GM12878 (cell line): ENCODE measurements at regions not wholly inside any gene's neighbourhood (a gene's known extent, or its start where the extent isn't known, plus 50 kb on each side); places are given as distances from the start of the nearest gene placed in this dataset.
"Not testable (repeated sequence)": the region's sequence is repeated elsewhere in the genome, so short reads cannot be mapped to it uniquely, and the experiment has no call there.

Experiments used
- ATAC-seq: fragments of 200-7000 bp; cut with Tn5 transposase; 3 replicates; pipeline ENCODE4 v1.9.1; 2020; ENCODE audit warnings: mild to moderate bottlenecking, moderate library complexity
- BruUV-seq: library from RNA; stranded (reverse); fragments of 400-500 nt; replicated peaks from 2 replicates; lab custom pipeline; 2021; lab: Mats Ljungman, UMichigan
- CTCF ChIA-PET: fragments of 300-600 bp; sonication (Branson Sonifier 250); formaldehyde crosslinking; extraction: SDS; loops from one replicate; lab custom pipeline; 2021; ENCODE audit warnings: inconsistent platforms; lab: Yijun Ruan, JAX
- POLR2A ChIA-PET: fragments of 350-600 bp; formaldehyde crosslinking; extraction: SDS; loops from one replicate; lab custom pipeline; 2021; ENCODE audit warnings: inconsistent platforms; lab: Charles Lee
- RAD21 ChIA-PET: fragments of 300-600 bp; sonication (Branson Sonifier 250); formaldehyde crosslinking; loops from one replicate; lab custom pipeline; 2023; ENCODE audit warnings: antibody characterized with exemption; ENCODE audit not compliant: unreplicated experiment; lab: Charles Lee
- SMC1A ChIA-PET: fragments of 300-600 bp; sonication (Branson Sonifier 250); formaldehyde crosslinking; loops from one replicate; lab custom pipeline; 2023; ENCODE audit not compliant: unreplicated experiment, uncharacterized antibody; lab: Charles Lee
- DNase-seq: peaks from one replicate; pipeline ENCODE4 v3.0.0-alpha.2; 2011; ENCODE audit warnings: low read depth, low spot score
- FAIRE-seq: peaks from 3 replicates; lab custom pipeline; 2011; peaks lifted over from hg19 to GRCh38; lab: Jason Lieb, UNC
- H2AFZ ChIP-seq: 2 replicates; pipeline ENCODE4 v1.6.0; 2011; ENCODE audit warnings: low read depth, low read length, control low read depth; ENCODE audit not compliant: control insufficient read depth
- H3K27ac ChIP-seq: 2 replicates; pipeline ENCODE4 v1.5.1; 2011; ENCODE audit warnings: control low read depth; ENCODE audit not compliant: control insufficient read depth, insufficient read depth
- H3K27me3 ChIP-seq, 2 experiments: replicated peaks in 1 of 2; 2 replicates each; pipeline versions ENCODE4 v1.6.0 to v1.6.1; 2011; ENCODE audit warnings: low read length in 1 of 2; ENCODE audit not compliant: control insufficient read depth in 2 of 2, insufficient read depth in 2 of 2
- H3K36me3 ChIP-seq, 2 experiments: 2 replicates each; pipeline ENCODE4 v1.5.1; 2011; ENCODE audit warnings: low read length in 1 of 2; ENCODE audit not compliant: control insufficient read depth in 2 of 2, insufficient read depth in 2 of 2
- H3K4me1 ChIP-seq: 2 replicates; pipeline ENCODE4 v1.6.1; 2011; ENCODE audit warnings: mild to moderate bottlenecking, low read length, moderate library complexity, mixed read lengths; ENCODE audit not compliant: control insufficient read depth, insufficient read depth
- H3K4me2 ChIP-seq: 2 replicates; pipeline ENCODE4 v1.6.0; 2011; ENCODE audit warnings: control low read depth; ENCODE audit not compliant: control insufficient read depth, insufficient read depth
- H3K4me3 ChIP-seq: fragments of 200-600 bp; sonication (generic); 2 replicates; pipeline ENCODE4 v1.5.1; 2016
- H3K79me2 ChIP-seq: 2 replicates; pipeline ENCODE4 v1.6.0; 2011; ENCODE audit warnings: low read length; ENCODE audit not compliant: control insufficient read depth, insufficient read depth
- H3K9ac ChIP-seq: 2 replicates; pipeline ENCODE4 v1.8.0; 2011; ENCODE audit warnings: low read length, control low read depth, mixed read lengths; ENCODE audit not compliant: control insufficient read depth, insufficient read depth
- H3K9me3 ChIP-seq: replicated peaks from 3 replicates; pipeline ENCODE4 v1.5.1; 2011; ENCODE audit warnings: mild to moderate bottlenecking, low read length; ENCODE audit not compliant: control insufficient read depth, insufficient read depth
- H4K20me1 ChIP-seq: 2 replicates; pipeline ENCODE4 v1.6.0; 2011; ENCODE audit not compliant: control insufficient read depth, insufficient read depth
- BMI1 ChIP-seq: fragments of 450-650 bp; IDR thresholded peaks from 2 replicates; pipeline ENCODE4 v1.6.1; 2016; ENCODE audit warnings: mild to moderate bottlenecking, moderate library complexity, borderline replicate concordance
- CBFB ChIP-seq: IDR thresholded peaks from 2 replicates; pipeline ENCODE4 v1.6.1; 2016; ENCODE audit warnings: antibody characterized with exemption, low read depth
- RAD51 ChIP-seq: fragments of 450-650 bp; IDR thresholded peaks from 2 replicates; pipeline ENCODE4 v1.6.1; 2016; ENCODE audit warnings: moderate library complexity, mild to moderate bottlenecking, inconsistent platforms
- STAT1 ChIP-seq: fragments of 450-650 bp; conservative IDR thresholded peaks from 2 replicates; pipeline ENCODE4 v1.6.1; 2014; ENCODE audit warnings: antibody characterized with exemption, mild to moderate bottlenecking
- WGBS: methylation state at CpG from one replicate; pipeline ENCODE4 v1.1.6; 2016; ENCODE audit warnings: low lambda C conversion rate; ENCODE audit not compliant: insufficient replicate concordance, insufficient coverage; ENCODE audit errors: missing lambda C conversion rate; 5-methylcytosine and 5-hydroxymethylcytosine counted together
- in situ Hi-C: fragments of 300-500 bp; cut with MboI; formaldehyde crosslinking; loops from 9 replicates; pipeline ENCODE4 v1.14.3; 2018; ENCODE audit warnings: mixed read lengths
- intact Hi-C: fragments of 100-400 bp; cut with micrococcal nuclease; formaldehyde crosslinking; loops from one replicate; pipeline ENCODE4 v1.14.2; 2022; ENCODE audit not compliant: unreplicated experiment

DNA sequence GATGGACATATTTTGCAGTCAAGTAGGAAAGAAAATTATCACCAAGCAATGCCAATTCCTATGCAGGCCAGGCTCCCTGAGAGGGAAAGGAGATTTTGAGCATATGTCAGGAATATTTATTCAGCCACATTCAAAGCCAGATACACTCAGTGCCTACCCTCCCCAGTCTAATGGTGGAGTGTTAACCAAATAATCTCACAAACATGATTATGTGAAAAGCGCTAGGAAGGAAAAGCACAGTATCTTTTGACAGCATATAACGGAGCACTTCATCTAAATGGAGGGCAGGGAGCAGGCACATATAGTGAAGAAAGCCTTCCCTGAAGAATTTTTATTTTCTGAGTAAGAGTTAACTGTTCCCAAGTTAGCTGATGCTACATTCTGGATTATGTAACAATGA lies 80.3 kb upstream of the SLC30A5 start:
- H2AFZ ChIP-seq = no peak overlapping the region
- H3K27me3 ChIP-seq = peaks cover 0 to 2% of the 10 kb centered on the region in 2 experiments; a peak in 2 of 4 replicates
- WGBS = 83% methylated on average over 2 of the region's 2 CpGs
- TF ChIP-seq BMI1 (no peak), RAD51 (no peak), CBFB (no peak), STAT1 (no peak)
- ChIA-PET SMC1A (no interaction called here), RAD21 (no interaction called here), POLR2A (no interaction called here), CTCF (no interaction called here)
- no peak overlapping the region for H3K4me2 ChIP-seq
- intact Hi-C loops (no loop called here), in situ Hi-C loops (loop anchor here (10.0 kb wide), 1 partner anchor 729 kb away; no protein-coding TSS in a partner anchor)
- no peaks in the 10 kb centered on the region for H3K36me3 ChIP-seq
- ATAC-seq = no peak
- no peaks in the 10 kb centered on the region for H3K9me3 ChIP-seq
- no peaks in the 10 kb centered on the region for H4K20me1 ChIP-seq
- no peak overlapping the region for H3K27ac ChIP-seq
- no peaks in the 10 kb centered on the region for H3K79me2 ChIP-seq
- BruUV-seq = no TSS peak
- no peak overlapping the region for H3K4me3 ChIP-seq
- H3K9ac ChIP-seq = no peak overlapping the region
- DNase-seq = no peak
- no peak for FAIRE-seq
- no peaks in the 10 kb centered on the region for H3K4me1 ChIP-seq

DNA sequence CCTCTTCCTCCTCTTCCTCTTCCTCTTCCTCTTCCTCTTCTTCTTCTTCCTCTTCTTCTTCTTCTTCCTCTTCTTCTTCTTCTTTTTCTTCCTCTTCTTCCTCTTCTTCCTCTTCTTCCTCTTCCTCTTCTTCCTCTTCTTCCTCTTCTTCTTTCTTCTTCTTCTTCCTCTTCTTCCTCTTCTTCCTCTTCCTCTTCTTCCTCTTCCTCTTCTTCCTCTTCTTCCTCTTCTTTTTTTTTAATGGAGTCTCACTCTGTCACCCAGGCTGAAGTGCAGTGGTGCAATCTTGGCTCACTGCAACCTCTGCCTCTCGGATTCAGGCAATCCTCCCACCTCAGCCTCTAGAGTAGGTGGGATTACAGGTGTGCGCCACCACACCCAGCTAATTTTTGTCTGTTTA lies 79.8 kb upstream of the SLC30A5 start:
- intact Hi-C loops, H4K20me1 ChIP-seq, RAD21 ChIA-PET, ATAC-seq, FAIRE-seq, H3K4me1 ChIP-seq, H2AFZ ChIP-seq, BruUV-seq, DNase-seq, H3K27me3 ChIP-seq, H3K9me3 ChIP-seq, POLR2A ChIA-PET, H3K79me2 ChIP-seq, H3K9ac ChIP-seq, H3K4me3 ChIP-seq, SMC1A ChIA-PET, H3K4me2 ChIP-seq, H3K36me3 ChIP-seq, H3K27ac ChIP-seq, CTCF ChIA-PET: not testable (repeated sequence)
- 50% methylated on average over 2 of the region's 2 CpGs for WGBS
- in situ Hi-C loops = loop anchor here (10.0 kb wide), 1 partner anchor 729 kb away; no protein-coding TSS in a partner anchor
